SU-DHL-6 (cell line): ENCODE measurements at regions not wholly inside any gene's neighbourhood (a gene's known extent, or its start where the extent isn't known, plus 50 kb on each side); places are given as distances from the start of the nearest gene placed in this dataset.
"Not testable (repeated sequence)": the region's sequence is repeated elsewhere in the genome, so short reads cannot be mapped to it uniquely, and the experiment has no call there.

ENCODE experiments used
- H2AFZ ChIP-seq: fragments of 200-600 bp; sonication (generic); 2 replicates; pipeline ENCODE4 v1.6.1; 2014; ENCODE audit warnings: low read depth, mild to moderate bottlenecking, moderate library complexity, mixed read lengths, antibody characterized with exemption, low read length; ENCODE audit not compliant: severe bottlenecking
- H3F3A ChIP-seq: fragments of 200-600 bp; shearing (Covaris generic); 2 replicates; pipeline ENCODE4 v1.6.0; 2016; ENCODE audit warnings: antibody characterized with exemption, mild to moderate bottlenecking; ENCODE audit not compliant: insufficient read depth
- H3K27ac ChIP-seq: fragments of 200-600 bp; sonication (generic); 2 replicates; pipeline ENCODE4 v1.5.1; 2016; ENCODE audit warnings: low read depth, mild to moderate bottlenecking, low read length, moderate library complexity, mixed read lengths
- H3K27me3 ChIP-seq: fragments of 200-600 bp; sonication (generic), shearing (Covaris generic); 2 replicates; pipeline ENCODE4 v1.6.0; 2014; ENCODE audit warnings: mild to moderate bottlenecking, low read length
- H3K36me3 ChIP-seq: fragments of 200-600 bp; sonication (generic); 2 replicates; pipeline ENCODE4 v1.6.1; 2014; ENCODE audit warnings: mild to moderate bottlenecking, low read length, mixed read lengths
- H3K4me2 ChIP-seq: fragments of 300-600, 200-600 bp; shearing (Covaris generic), sonication (generic); 2 replicates; pipeline ENCODE4 v1.6.0; 2014; ENCODE audit warnings: low read length, low read depth, mild to moderate bottlenecking; ENCODE audit not compliant: poor library complexity, severe bottlenecking
- H3K4me3 ChIP-seq: fragments of 200-600 bp; sonication (generic); 2 replicates; pipeline ENCODE4 v1.5.1; 2014; ENCODE audit warnings: antibody characterized with exemption, low read length, mild to moderate bottlenecking, mixed read lengths; ENCODE audit not compliant: insufficient read depth, poor library complexity, severe bottlenecking
- H3K79me2 ChIP-seq: fragments of 200-600 bp; sonication (generic); 2 replicates; pipeline ENCODE4 v1.6.1; 2014; ENCODE audit warnings: mild to moderate bottlenecking, low read length, moderate library complexity; ENCODE audit not compliant: insufficient read depth
- H3K9ac ChIP-seq: fragments of 200-600 bp; sonication (generic); 2 replicates; pipeline ENCODE4 v1.7.0; 2014; ENCODE audit warnings: mild to moderate bottlenecking, low read length
- H3K9me2 ChIP-seq: fragments of 200-600 bp; sonication (generic); replicated peaks from 2 replicates; pipeline ENCODE4 v1.6.1; 2014; ENCODE audit warnings: low read length; ENCODE audit not compliant: insufficient read depth
- H3K9me3 ChIP-seq: fragments of 200-600 bp; sonication (generic); 2 replicates; pipeline ENCODE4 v1.6.1; 2014; ENCODE audit warnings: low read length, mixed read lengths; ENCODE audit not compliant: insufficient read depth
- H4K20me1 ChIP-seq: fragments of 200-600 bp; sonication (generic); 2 replicates; pipeline ENCODE4 v1.6.1; 2014; ENCODE audit warnings: low read depth, mild to moderate bottlenecking, antibody characterized with exemption, low read length, moderate library complexity, mixed read lengths
- CTCF ChIP-seq: fragments of 200-600 bp; sonication (generic); IDR thresholded peaks from one replicate; pipeline ENCODE4 v1.5.1; 2017; ENCODE audit warnings: antibody characterized with exemption, mild to moderate bottlenecking, low read length, moderate library complexity; ENCODE audit not compliant: insufficient read depth, poor library complexity, severe bottlenecking
- EZH2phosphoT487 ChIP-seq: fragments of 200-600 bp; sonication (generic), shearing (Covaris generic); conservative IDR thresholded peaks from 2 replicates; pipeline ENCODE4 v1.6.1; 2018; ENCODE audit warnings: mild to moderate bottlenecking, antibody characterized with exemption, low read length, moderate library complexity, mixed read lengths

- H3K4me2 ChIP-seq: no peak overlapping the region
- no peaks in the 10 kb centered on the region for H3K9me2 ChIP-seq
- H3K79me2 ChIP-seq: no peaks in the 10 kb centered on the region
- H3F3A ChIP-seq: no peaks in the 10 kb centered on the region
- no peak overlapping the region for H3K4me3 ChIP-seq
- no peaks in the 10 kb centered on the region for H3K9me3 ChIP-seq
- no peaks in the 10 kb centered on the region for H3K36me3 ChIP-seq
- H3K27ac ChIP-seq: no peak overlapping the region
- no peaks in the 10 kb centered on the region for H4K20me1 ChIP-seq
- no peak overlapping the region for H2AFZ ChIP-seq
- no peak for TF ChIP-seq EZH2phosphoT487
- TF ChIP-seq CTCF: no peak
- no peak overlapping the region for H3K9ac ChIP-seq
- H3K27me3 ChIP-seq: no peaks in the 10 kb centered on the region
These were observed 139.8 kb upstream of the ZC3H15 start for GRCh38 chr2:186346216-186346615.

- no peak overlapping the region for H3K27ac ChIP-seq
- H3F3A ChIP-seq: no peaks in the 10 kb centered on the region
- no peaks in the 10 kb centered on the region for H3K36me3 ChIP-seq
- no peaks in the 10 kb centered on the region for H3K79me2 ChIP-seq
- H2AFZ ChIP-seq: no peak overlapping the region
- no peaks in the 10 kb centered on the region for H4K20me1 ChIP-seq
- H3K4me3 ChIP-seq: no peak overlapping the region
- TF ChIP-seq CTCF: no peak
- TF ChIP-seq EZH2phosphoT487: no peak
- peaks cover under 1% of the 10 kb centered on the region; the same call in 1 of the 2 replicates for H3K9me3 ChIP-seq
- H3K9ac ChIP-seq: no peak overlapping the region
- H3K27me3 ChIP-seq: no peaks in the 10 kb centered on the region
- no peaks in the 10 kb centered on the region for H3K9me2 ChIP-seq
- no peak overlapping the region for H3K4me2 ChIP-seq
These were observed 138.6 kb upstream of the ZC3H15 start for GRCh38 chr2:186347472-186347871.

- Histone ChIP-seq H3K36me3 (no peaks in the 10 kb centered on the region), H3K79me2 (no peaks in the 10 kb centered on the region), H2AFZ (no peak overlapping the region), H3K9me2 (no peaks in the 10 kb centered on the region), H3K27me3 (no peaks in the 10 kb centered on the region), H4K20me1 (no peaks in the 10 kb centered on the region), H3F3A (no peaks in the 10 kb centered on the region), H3K27ac (no peak overlapping the region), H3K9ac (no peak overlapping the region), H3K4me3 (no peak overlapping the region), H3K4me2 (no peak overlapping the region), H3K9me3 (peaks cover 7% of the 10 kb centered on the region; the same call in 1 of the 2 replicates)
- no peak for TF ChIP-seq EZH2phosphoT487
- no peak for TF ChIP-seq CTCF
These were observed 137.9 kb upstream of the ZC3H15 start for GRCh38 chr2:186348200-186348599.

GRCh38 chr2:186349508-186349907 is 136.6 kb upstream of the ZC3H15 start:
- TF ChIP-seq CTCF (no peak), EZH2phosphoT487 (no peak)
- no peaks in the 10 kb centered on the region for H3K36me3 ChIP-seq
- H3F3A ChIP-seq: no peaks in the 10 kb centered on the region
- H2AFZ ChIP-seq: no peak overlapping the region
- no peaks in the 10 kb centered on the region for H3K9me2 ChIP-seq
- peaks cover 10% of the 10 kb centered on the region; the same call in 1 of the 2 replicates for H3K9me3 ChIP-seq
- no peak overlapping the region for H3K9ac ChIP-seq
- H4K20me1 ChIP-seq: no peaks in the 10 kb centered on the region
- no peaks in the 10 kb centered on the region for H3K27me3 ChIP-seq
- H3K4me3 ChIP-seq: no peak overlapping the region
- no peaks in the 10 kb centered on the region for H3K79me2 ChIP-seq
- no peak overlapping the region for H3K4me2 ChIP-seq
- no peak overlapping the region for H3K27ac ChIP-seq

GRCh38 chr2:186354160-186354559 is 131.9 kb upstream of the ZC3H15 start:
- not testable (repeated sequence) for H3F3A ChIP-seq, H3K4me2 ChIP-seq, H2AFZ ChIP-seq, H3K79me2 ChIP-seq, H3K27me3 ChIP-seq, H3K9ac ChIP-seq, H4K20me1 ChIP-seq, H3K9me2 ChIP-seq, H3K27ac ChIP-seq, H3K4me3 ChIP-seq, H3K36me3 ChIP-seq
- peaks cover 10% of the 10 kb centered on the region; the same call in 1 of the 2 replicates for H3K9me3 ChIP-seq
